Neural cell (in vitro differentiated cells): ENCODE measurements at regions not wholly inside any gene's neighbourhood (a gene's known extent, or its start where the extent isn't known, plus 50 kb on each side); places are given as distances from the start of the nearest gene placed in this dataset.
A peak's percentile ranks its signal among the peaks of the same experiment; 100 is the strongest.

Experiments
- H2AFZ ChIP-seq: fragments of 200-600, 300-800 bp; sonication (generic), shearing (Covaris generic); 2 replicates; pipeline ENCODE4 v1.6.0; 2014; ENCODE audit warnings: low read depth, mild to moderate bottlenecking, antibody characterized with exemption, low read length, moderate library complexity
- H3F3A ChIP-seq: fragments of 200-600 bp; shearing (Covaris generic); 2 replicates; pipeline ENCODE4 v1.6.1; 2016; ENCODE audit warnings: mild to moderate bottlenecking, moderate library complexity, mixed read lengths, antibody characterized with exemption, low read length; ENCODE audit not compliant: insufficient read depth, poor library complexity, severe bottlenecking
- H3K27ac ChIP-seq: fragments of 200-600, 300-800 bp; sonication (generic), shearing (Covaris generic); 2 replicates; pipeline ENCODE4 v1.5.1; 2014; ENCODE audit warnings: mild to moderate bottlenecking, low read length, moderate library complexity
- H3K27me3 ChIP-seq: fragments of 300-800, 200-600 bp; sonication (generic), shearing (Covaris generic); 2 replicates; pipeline ENCODE4 v1.6.0; 2014; ENCODE audit warnings: mild to moderate bottlenecking, low read depth, low read length, moderate library complexity; ENCODE audit not compliant: insufficient read depth
- H3K36me3 ChIP-seq: fragments of 300-800, 200-600 bp; sonication (generic), shearing (Covaris generic); 2 replicates; pipeline ENCODE4 v1.5.1; 2014; ENCODE audit warnings: mild to moderate bottlenecking, antibody characterized with exemption, low read length, moderate library complexity; ENCODE audit not compliant: insufficient read depth
- H3K4me2 ChIP-seq: fragments of 300-800, 200-600 bp; sonication (generic), shearing (Covaris generic); 2 replicates; pipeline ENCODE4 v1.6.0; 2014; ENCODE audit warnings: mild to moderate bottlenecking, low read length
- H3K4me3 ChIP-seq: fragments of 300-800, 200-600 bp; sonication (generic), shearing (Covaris generic); 2 replicates; pipeline ENCODE4 v1.5.1; 2014; ENCODE audit warnings: mild to moderate bottlenecking, low read length, moderate library complexity
- H3K79me2 ChIP-seq: fragments of 200-600 bp; shearing (Covaris generic); replicated peaks from 2 replicates; pipeline ENCODE4 v1.6.0; 2014; ENCODE audit warnings: mild to moderate bottlenecking, low read length, moderate library complexity; ENCODE audit not compliant: insufficient read depth
- H3K9ac ChIP-seq: fragments of 300-800, 200-600 bp; sonication (generic), shearing (Covaris generic); 2 replicates; pipeline ENCODE4 v1.6.1; 2016; ENCODE audit warnings: mild to moderate bottlenecking, low read length, mixed read lengths
- H3K9me2 ChIP-seq: fragments of 200-600 bp; shearing (Covaris generic); 2 replicates; pipeline ENCODE4 v1.6.1; 2016; ENCODE audit warnings: mild to moderate bottlenecking, low read length, mixed read lengths; ENCODE audit not compliant: insufficient read depth
- H3K9me3 ChIP-seq: fragments of 200-600, 300-800 bp; sonication (generic), shearing (Covaris generic); 2 replicates; pipeline ENCODE4 v1.6.1; 2016; ENCODE audit warnings: mild to moderate bottlenecking, mixed run types, low read length, moderate library complexity, mixed read lengths
- H4K20me1 ChIP-seq: fragments of 200-600 bp; shearing (Covaris generic); 2 replicates; pipeline ENCODE4 v1.6.1; 2016; ENCODE audit warnings: mild to moderate bottlenecking, mixed run types; ENCODE audit not compliant: insufficient read depth
- CTCF ChIP-seq: fragments of 450-650 bp; IDR thresholded peaks from 2 replicates; pipeline ENCODE4 v1.5.1; 2014; ENCODE audit warnings: antibody characterized with exemption, mild to moderate bottlenecking, moderate library complexity; ENCODE audit not compliant: poor library complexity, severe bottlenecking
- EP300 ChIP-seq: fragments of 450-650 bp; conservative IDR thresholded peaks from 2 replicates; pipeline ENCODE4 v1.6.1; 2014; ENCODE audit warnings: antibody characterized with exemption, mild to moderate bottlenecking, moderate library complexity; ENCODE audit not compliant: poor library complexity, severe bottlenecking
- EZH2 ChIP-seq: fragments of 200-600, 300-800 bp; shearing (Covaris generic), sonication (generic); IDR thresholded peaks from 2 replicates; pipeline ENCODE4 v1.6.1; 2014; ENCODE audit warnings: antibody characterized with exemption, low read length, borderline replicate concordance, mild to moderate bottlenecking; ENCODE audit not compliant: insufficient read depth, poor library complexity, severe bottlenecking
- MXI1 ChIP-seq: fragments of 450-650 bp; conservative IDR thresholded peaks from 2 replicates; pipeline ENCODE4 v1.6.1; 2014; ENCODE audit warnings: antibody characterized with exemption, mild to moderate bottlenecking; ENCODE audit not compliant: poor library complexity, severe bottlenecking
- POLR2AphosphoS5 ChIP-seq: IDR thresholded peaks from 2 replicates; pipeline ENCODE4 v1.6.1; 2012
- RAD21 ChIP-seq: fragments of 450-650 bp; conservative IDR thresholded peaks from 2 replicates; pipeline ENCODE4 v1.6.1; 2014; ENCODE audit warnings: antibody characterized with exemption, mild to moderate bottlenecking, moderate library complexity
- REST ChIP-seq: IDR thresholded peaks from 2 replicates; pipeline ENCODE4 v1.6.1; 2012; ENCODE audit warnings: borderline replicate concordance
- SMC3 ChIP-seq: fragments of 450-650 bp; conservative IDR thresholded peaks from 2 replicates; pipeline ENCODE4 v1.6.1; 2014; ENCODE audit warnings: antibody characterized with exemption, mild to moderate bottlenecking, moderate library complexity; ENCODE audit not compliant: poor library complexity
- TAF1 ChIP-seq: IDR thresholded peaks from 2 replicates; pipeline ENCODE4 v1.6.1; 2012; ENCODE audit warnings: low read depth

- H3K9ac ChIP-seq = no peak overlapping the region
- no peaks in the 10 kb centered on the region for H3K79me2 ChIP-seq
- H2AFZ ChIP-seq = no peak overlapping the region
- H4K20me1 ChIP-seq = no peaks in the 10 kb centered on the region
- H3K9me3 ChIP-seq = no peaks in the 10 kb centered on the region
- H3K9me2 ChIP-seq = no peaks in the 10 kb centered on the region
- H3K4me3 ChIP-seq = no peak overlapping the region
- no peak overlapping the region for H3K27ac ChIP-seq
- H3F3A ChIP-seq = peaks cover 3% of the 10 kb centered on the region
- H3K4me2 ChIP-seq = no peak overlapping the region
- no peaks in the 10 kb centered on the region for H3K36me3 ChIP-seq
- TF ChIP-seq SMC3 (no peak), REST (no peak), POLR2AphosphoS5 (no peak), TAF1 (no peak), CTCF (no peak), EP300 (no peak), EZH2 (no peak), MXI1 (no peak)
- no peaks in the 10 kb centered on the region for H3K27me3 ChIP-seq
Observed at GRCh38 chr1:96159379-96159778, 562.2 kb upstream of the PTBP2 start.

GRCh38 chr1:96164053-96164452 is 557.5 kb upstream of the PTBP2 start:
- Histone ChIP-seq H3K27ac (peak overlapping the region; percentile 22), H3K36me3 (no peaks in the 10 kb centered on the region), H3K9ac (no peak overlapping the region), H3K9me2 (no peaks in the 10 kb centered on the region), H4K20me1 (no peaks in the 10 kb centered on the region), H3K9me3 (no peaks in the 10 kb centered on the region), H3K4me2 (no peak overlapping the region), H2AFZ (no peak overlapping the region), H3K4me3 (peak overlapping the region; percentile 23), H3K79me2 (no peaks in the 10 kb centered on the region), H3K27me3 (no peaks in the 10 kb centered on the region), H3F3A (peaks cover 4% of the 10 kb centered on the region)
- no peak for TF ChIP-seq TAF1
- peak; percentile 33 for TF ChIP-seq EP300

GRCh38 chr1:96178053-96178452 is 543.5 kb upstream of the PTBP2 start:
- Histone ChIP-seq H3F3A (no peaks in the 10 kb centered on the region), H3K27ac (no peak overlapping the region), H3K27me3 (no peaks in the 10 kb centered on the region), H3K36me3 (no peaks in the 10 kb centered on the region), H2AFZ (no peak overlapping the region), H3K4me2 (no peak overlapping the region), H3K79me2 (no peaks in the 10 kb centered on the region), H3K9ac (no peak overlapping the region), H3K9me2 (no peaks in the 10 kb centered on the region), H3K9me3 (no peaks in the 10 kb centered on the region), H3K4me3 (no peak overlapping the region), H4K20me1 (no peaks in the 10 kb centered on the region)
- TF ChIP-seq MXI1 (no peak), REST (no peak), RAD21 (no peak), POLR2AphosphoS5 (no peak), TAF1 (no peak), CTCF (no peak), EP300 (no peak), EZH2 (no peak), SMC3 (no peak)
